ENCODE measurements at regions not wholly inside any gene's neighbourhood (a gene's known extent, or its start where the extent isn't known, plus 50 kb on each side); places are given as distances from the start of the nearest gene placed in this dataset.

GRCh38 chr20:20783450-20783849 lies 71.0 kb upstream of the RALGAPA2 start:
- Histone ChIP-seq H3K36me3 (no peaks in the 10 kb centered on the region), H3K9me3 (no peaks in the 10 kb centered on the region), H3K4me1 (peaks cover 31 to 35% of the 10 kb centered on the region in 2 donors), H3K4me3 (replicated peaks in 1 of 3) (no peak overlapping the region), H3K27ac (peak overlapping the region in 1 of 3 donors; percentile 78), H3K27me3 (no peaks in the 10 kb centered on the region)
- DNase-seq, result no peak
- WGBS, 2 donors, result 60 to 78% methylated on average over 6 of the region's 6 CpGs
- TF ChIP-seq POLR2A (IDR thresholded peaks at IDR 0.05), result no peak
- TF ChIP-seq, protein P1, sequence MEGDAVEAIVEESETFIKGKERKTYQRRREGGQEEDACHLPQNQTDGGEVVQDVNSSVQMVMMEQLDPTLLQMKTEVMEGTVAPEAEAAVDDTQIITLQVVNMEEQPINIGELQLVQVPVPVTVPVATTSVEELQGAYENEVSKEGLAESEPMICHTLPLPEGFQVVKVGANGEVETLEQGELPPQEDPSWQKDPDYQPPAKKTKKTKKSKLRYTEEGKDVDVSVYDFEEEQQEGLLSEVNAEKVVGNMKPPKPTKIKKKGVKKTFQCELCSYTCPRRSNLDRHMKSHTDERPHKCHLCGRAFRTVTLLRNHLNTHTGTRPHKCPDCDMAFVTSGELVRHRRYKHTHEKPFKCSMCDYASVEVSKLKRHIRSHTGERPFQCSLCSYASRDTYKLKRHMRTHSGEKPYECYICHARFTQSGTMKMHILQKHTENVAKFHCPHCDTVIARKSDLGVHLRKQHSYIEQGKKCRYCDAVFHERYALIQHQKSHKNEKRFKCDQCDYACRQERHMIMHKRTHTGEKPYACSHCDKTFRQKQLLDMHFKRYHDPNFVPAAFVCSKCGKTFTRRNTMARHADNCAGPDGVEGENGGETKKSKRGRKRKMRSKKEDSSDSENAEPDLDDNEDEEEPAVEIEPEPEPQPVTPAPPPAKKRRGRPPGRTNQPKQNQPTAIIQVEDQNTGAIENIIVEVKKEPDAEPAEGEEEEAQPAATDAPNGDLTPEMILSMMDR (IDR thresholded peaks at IDR 0.05), result no peak
- intact Hi-C loops (cut with DNase I), result no loop called here

DNA sequence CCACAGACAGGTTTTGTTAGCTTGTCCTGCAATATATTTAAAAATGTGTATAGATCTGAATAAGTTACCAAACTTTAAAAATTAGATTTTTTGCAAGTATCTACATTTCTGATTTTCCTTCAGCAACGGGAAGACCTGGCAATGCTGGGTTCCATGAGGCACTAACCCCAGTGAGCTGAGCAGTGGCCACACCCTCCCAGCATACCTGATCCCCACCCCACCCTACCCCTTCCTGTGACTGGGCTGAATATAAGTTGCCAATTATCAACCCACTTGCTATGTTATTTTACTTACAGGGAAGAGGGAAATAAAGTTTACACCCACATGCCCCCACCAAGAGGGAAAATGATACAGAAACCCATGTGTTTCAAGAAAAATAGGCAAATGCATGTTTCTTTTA lies 70.3 kb upstream of the RALGAPA2 start:
- WGBS, 2 donors, result 23 to 26% methylated on average over 1 of the region's 1 CpG

GRCh38 chr20:20782231-20782630 lies 69.8 kb upstream of the RALGAPA2 start:
- intact Hi-C loops (cut with DNase I), result no loop called here
- no peak overlapping the region for H3K4me3 ChIP-seq (replicated peaks in 1 of 3)
- WGBS, 2 donors, result 23 to 27% methylated on average over 8 of the region's 8 CpGs
- H3K27me3 ChIP-seq, result no peaks in the 10 kb centered on the region
- TF ChIP-seq, protein P1 (IDR thresholded peaks at IDR 0.05), result no peak
- no peak for TF ChIP-seq POLR2A (IDR thresholded peaks at IDR 0.05)
- no peaks in the 10 kb centered on the region for H3K36me3 ChIP-seq
- H3K4me1 ChIP-seq, result peaks cover 31 to 35% of the 10 kb centered on the region in 2 donors
- peak; percentile 23 to 61 for DNase-seq
- H3K27ac ChIP-seq, result peak overlapping the region in 2 of 3 donors; percentile 32 to 78
- H3K9me3 ChIP-seq, result no peaks in the 10 kb centered on the region

More for the DNA sequence above, 70.3 kb upstream of the RALGAPA2 start:
- Histone ChIP-seq H3K27me3 (no peaks in the 10 kb centered on the region), H3K4me1 (peaks cover 31 to 35% of the 10 kb centered on the region in 2 donors), H3K27ac (peak overlapping the region in 1 of 3 donors; percentile 78), H3K36me3 (no peaks in the 10 kb centered on the region), H3K4me3 (replicated peaks in 1 of 3) (no peak overlapping the region), H3K9me3 (no peaks in the 10 kb centered on the region)
- TF ChIP-seq, protein P1 (IDR thresholded peaks at IDR 0.05), result no peak
- no peak for TF ChIP-seq POLR2A (IDR thresholded peaks at IDR 0.05)
- no peak for DNase-seq
- intact Hi-C loops (cut with DNase I), result no loop called here

DNA sequence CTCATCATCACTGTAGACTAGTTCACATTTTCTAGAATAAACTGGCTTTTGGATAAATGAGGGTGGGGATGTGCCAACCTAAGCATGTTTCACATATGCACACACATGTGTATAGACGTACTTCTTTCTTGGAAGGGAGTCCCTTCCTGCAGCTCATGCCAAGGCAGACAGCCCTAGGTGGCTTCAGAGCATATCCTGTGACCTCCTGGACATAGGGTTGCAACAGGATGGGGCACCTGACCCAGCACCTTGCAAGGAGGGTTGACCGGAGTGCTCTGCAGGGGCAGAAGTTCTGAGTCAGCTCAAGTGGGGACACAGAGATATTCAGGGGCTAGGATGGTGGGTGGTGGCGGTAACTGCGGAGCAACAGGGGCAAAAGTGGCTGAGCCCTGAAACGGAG lies 68.6 kb upstream of the RALGAPA2 start:
- peak overlapping the region; percentile 26 to 78 (median 45) for H3K27ac ChIP-seq
- no peaks in the 10 kb centered on the region for H3K27me3 ChIP-seq
- no peaks in the 10 kb centered on the region for H3K9me3 ChIP-seq
- peaks cover 31 to 35% of the 10 kb centered on the region in 2 donors for H3K4me1 ChIP-seq
- 96% methylated on average over 5 of the region's 5 CpGs for WGBS, 2 donors
- intact Hi-C loops (cut with DNase I), result no loop called here
- no peak for TF ChIP-seq POLR2A (IDR thresholded peaks at IDR 0.05)
- no peaks in the 10 kb centered on the region for H3K36me3 ChIP-seq
- no peak overlapping the region for H3K4me3 ChIP-seq (replicated peaks in 1 of 3)
- no peak for DNase-seq

GRCh38 chr20:20780127-20780824 lies 67.8 kb upstream of the RALGAPA2 start:
- Histone ChIP-seq H3K4me1 (peaks cover 31 to 35% of the 10 kb centered on the region in 2 donors), H3K27me3 (no peaks in the 10 kb centered on the region), H3K36me3 (no peaks in the 10 kb centered on the region), H3K9me3 (no peaks in the 10 kb centered on the region), H3K4me3 (replicated peaks in 1 of 3) (no peak overlapping the region), H3K27ac (peak overlapping the region; percentile 26 to 78 (median 45))
- intact Hi-C loops (cut with DNase I), result no loop called here
- TF ChIP-seq, protein P1 (IDR thresholded peaks at IDR 0.05), result no peak
- no peak for TF ChIP-seq POLR2A (IDR thresholded peaks at IDR 0.05)
- DNase-seq, result peak; percentile 87 to 90
- WGBS, 2 donors, result 37 to 49% methylated on average over 7 of the region's 7 CpGs

All from thyroid gland (tissue), 4 donors.